ENCODE measurements at regions not wholly inside any gene's neighbourhood (a gene's known extent, or its start where the extent isn't known, plus 50 kb on each side); places are given as distances from the start of the nearest gene placed in this dataset.

DNA sequence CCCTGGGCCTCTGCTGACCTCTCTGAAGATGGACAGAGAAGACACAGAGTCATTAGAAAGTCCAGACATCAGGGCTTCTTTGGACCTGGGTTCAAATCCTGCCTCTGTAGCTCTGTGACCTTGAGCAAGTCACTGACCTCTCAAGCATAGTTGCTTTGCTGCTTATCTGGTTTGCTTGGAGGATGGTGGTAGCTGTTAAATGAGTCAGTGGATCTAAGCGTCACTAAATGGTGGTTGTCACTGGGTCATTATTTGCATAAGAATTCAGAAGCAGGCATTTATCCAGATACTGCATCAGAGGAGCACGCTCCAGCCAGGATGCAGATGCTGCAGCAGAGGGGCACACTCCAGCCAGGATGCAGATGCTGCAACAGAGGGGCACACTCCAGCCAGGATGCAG, 229.2 kb downstream of the GLI2 start:
- H3K27ac ChIP-seq (ENCODE audit: low read length): no peak overlapping the region
- H3K9me2 ChIP-seq (ENCODE audit: insufficient read depth, low read length): no peaks in the 10 kb centered on the region
- H3K9ac ChIP-seq (ENCODE audit: low read length): no peak overlapping the region
- no peaks in the 10 kb centered on the region for H4K20me1 ChIP-seq (ENCODE audit: insufficient read depth)
- H2AFZ ChIP-seq (ENCODE audit: low read depth, low read length): no peak overlapping the region
- no peaks in the 10 kb centered on the region for H3K79me2 ChIP-seq (replicated peaks; ENCODE audit: insufficient read depth, low read length)
- no peaks in the 10 kb centered on the region for H3K36me3 ChIP-seq (ENCODE audit: insufficient read depth, low read length)
- H3K27me3 ChIP-seq (ENCODE audit: insufficient read depth, low read depth, low read length): no peaks in the 10 kb centered on the region
- no peaks in the 10 kb centered on the region for H3F3A ChIP-seq (ENCODE audit: insufficient read depth, low read length, poor library complexity, severe bottlenecking)
- no peak overlapping the region for H3K4me2 ChIP-seq (ENCODE audit: low read length)
- H3K9me3 ChIP-seq (ENCODE audit: low read length): no peaks in the 10 kb centered on the region
- no peak for TF ChIP-seq REST (IDR thresholded peaks at IDR 0.05; ENCODE audit: borderline replicate concordance)
- H3K4me3 ChIP-seq (ENCODE audit: low read length): no peak overlapping the region

GRCh38 chr2:120966510-120967254, 231.0 kb downstream of the GLI2 start:
- no peak overlapping the region for H3K4me2 ChIP-seq (ENCODE audit: low read length)
- H3K27ac ChIP-seq (ENCODE audit: low read length): no peak overlapping the region
- no peaks in the 10 kb centered on the region for H3F3A ChIP-seq (ENCODE audit: insufficient read depth, low read length, poor library complexity, severe bottlenecking)
- H4K20me1 ChIP-seq (ENCODE audit: insufficient read depth): no peaks in the 10 kb centered on the region
- H3K27me3 ChIP-seq (ENCODE audit: insufficient read depth, low read depth, low read length): no peaks in the 10 kb centered on the region
- no peaks in the 10 kb centered on the region for H3K36me3 ChIP-seq (ENCODE audit: insufficient read depth, low read length)
- H3K9ac ChIP-seq (ENCODE audit: low read length): no peak overlapping the region
- H3K9me2 ChIP-seq (ENCODE audit: insufficient read depth, low read length): no peaks in the 10 kb centered on the region
- no peaks in the 10 kb centered on the region for H3K79me2 ChIP-seq (replicated peaks; ENCODE audit: insufficient read depth, low read length)
- no peak for TF ChIP-seq SMC3 (conservative IDR thresholded peaks at IDR 0.05; ENCODE audit: poor library complexity)
- no peak for TF ChIP-seq RAD21 (conservative IDR thresholded peaks at IDR 0.05)
- TF ChIP-seq MXI1 (conservative IDR thresholded peaks at IDR 0.05; ENCODE audit: poor library complexity, severe bottlenecking): no peak
- no peak for TF ChIP-seq POLR2AphosphoS5 (IDR thresholded peaks at IDR 0.05)
- TF ChIP-seq TAF1 (IDR thresholded peaks at IDR 0.05; ENCODE audit: low read depth): no peak
- TF ChIP-seq, protein P1, sequence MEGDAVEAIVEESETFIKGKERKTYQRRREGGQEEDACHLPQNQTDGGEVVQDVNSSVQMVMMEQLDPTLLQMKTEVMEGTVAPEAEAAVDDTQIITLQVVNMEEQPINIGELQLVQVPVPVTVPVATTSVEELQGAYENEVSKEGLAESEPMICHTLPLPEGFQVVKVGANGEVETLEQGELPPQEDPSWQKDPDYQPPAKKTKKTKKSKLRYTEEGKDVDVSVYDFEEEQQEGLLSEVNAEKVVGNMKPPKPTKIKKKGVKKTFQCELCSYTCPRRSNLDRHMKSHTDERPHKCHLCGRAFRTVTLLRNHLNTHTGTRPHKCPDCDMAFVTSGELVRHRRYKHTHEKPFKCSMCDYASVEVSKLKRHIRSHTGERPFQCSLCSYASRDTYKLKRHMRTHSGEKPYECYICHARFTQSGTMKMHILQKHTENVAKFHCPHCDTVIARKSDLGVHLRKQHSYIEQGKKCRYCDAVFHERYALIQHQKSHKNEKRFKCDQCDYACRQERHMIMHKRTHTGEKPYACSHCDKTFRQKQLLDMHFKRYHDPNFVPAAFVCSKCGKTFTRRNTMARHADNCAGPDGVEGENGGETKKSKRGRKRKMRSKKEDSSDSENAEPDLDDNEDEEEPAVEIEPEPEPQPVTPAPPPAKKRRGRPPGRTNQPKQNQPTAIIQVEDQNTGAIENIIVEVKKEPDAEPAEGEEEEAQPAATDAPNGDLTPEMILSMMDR (IDR thresholded peaks at IDR 0.05; ENCODE audit: poor library complexity, severe bottlenecking): no peak
- no peak for TF ChIP-seq REST (IDR thresholded peaks at IDR 0.05; ENCODE audit: borderline replicate concordance)
- TF ChIP-seq EP300 (conservative IDR thresholded peaks at IDR 0.05; ENCODE audit: poor library complexity, severe bottlenecking): no peak
- TF ChIP-seq EZH2 (IDR thresholded peaks at IDR 0.05; ENCODE audit: borderline replicate concordance, insufficient read depth, low read length, poor library complexity, severe bottlenecking): no peak
- H3K4me3 ChIP-seq (ENCODE audit: low read length): no peak overlapping the region
- no peak overlapping the region for H2AFZ ChIP-seq (ENCODE audit: low read depth, low read length)
- no peaks in the 10 kb centered on the region for H3K9me3 ChIP-seq (ENCODE audit: low read length)

Data from neural cell (in vitro differentiated cells).